Skeletal muscle satellite cell (primary cell): ENCODE measurements at regions not wholly inside any gene's neighbourhood (a gene's known extent, or its start where the extent isn't known, plus 50 kb on each side); places are given as distances from the start of the nearest gene placed in this dataset.

ENCODE experiments used
- H3K27me3 ChIP-seq: 2 replicates; pipeline ENCODE4 v1.7.0; 2013; ENCODE audit warnings: low read length; ENCODE audit not compliant: control insufficient read depth, insufficient read depth
- H3K36me3 ChIP-seq: 2 replicates; pipeline ENCODE4 v1.7.0; 2013; ENCODE audit warnings: mild to moderate bottlenecking, control low read depth, low read length; ENCODE audit not compliant: insufficient read depth
- H3K4me1 ChIP-seq: 2 replicates; pipeline ENCODE4 v1.7.0; 2013; ENCODE audit warnings: low read length; ENCODE audit not compliant: control insufficient read depth, insufficient read depth
- H3K4me2 ChIP-seq: 2 replicates; pipeline ENCODE4 v1.7.0; 2013; ENCODE audit warnings: mild to moderate bottlenecking, low read length
- H3K4me3 ChIP-seq: 2 replicates; pipeline ENCODE4 v1.7.0; 2013; ENCODE audit warnings: low read length
- H3K9ac ChIP-seq: 2 replicates; pipeline ENCODE4 v1.7.0; 2013; ENCODE audit warnings: mild to moderate bottlenecking, low read depth, low read length, moderate library complexity
- H3K9me3 ChIP-seq: replicated peaks from 2 replicates; pipeline ENCODE4 v1.7.0; 2013; ENCODE audit warnings: mild to moderate bottlenecking, control low read depth, low read length

DNA sequence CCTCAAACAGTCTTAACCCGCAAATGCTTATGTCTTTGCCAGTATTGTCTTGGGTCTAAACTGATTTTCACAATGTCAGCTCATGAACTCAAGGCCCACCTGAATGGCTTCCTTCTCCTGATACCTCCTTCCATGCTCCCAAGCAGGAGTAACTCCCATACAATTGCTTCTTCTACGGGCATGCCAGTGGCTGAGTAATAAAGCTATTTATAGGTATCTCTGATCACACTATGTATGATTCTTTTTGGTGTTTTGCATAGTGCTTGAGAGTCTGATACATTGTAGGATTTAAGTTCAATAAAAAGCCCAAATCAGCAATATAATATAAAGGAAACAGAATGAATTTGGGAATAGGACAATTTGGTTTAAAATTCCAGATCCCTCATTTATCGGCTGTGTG is 235.0 kb upstream of the DCN start:
- Histone ChIP-seq H3K9me3 (no peaks in the 10 kb centered on the region), H3K36me3 (no peaks in the 10 kb centered on the region), H3K4me2 (no peak overlapping the region), H3K4me3 (no peak overlapping the region), H3K9ac (no peak overlapping the region), H3K27me3 (no peaks in the 10 kb centered on the region), H3K4me1 (peaks cover 4% of the 10 kb centered on the region)

DNA sequence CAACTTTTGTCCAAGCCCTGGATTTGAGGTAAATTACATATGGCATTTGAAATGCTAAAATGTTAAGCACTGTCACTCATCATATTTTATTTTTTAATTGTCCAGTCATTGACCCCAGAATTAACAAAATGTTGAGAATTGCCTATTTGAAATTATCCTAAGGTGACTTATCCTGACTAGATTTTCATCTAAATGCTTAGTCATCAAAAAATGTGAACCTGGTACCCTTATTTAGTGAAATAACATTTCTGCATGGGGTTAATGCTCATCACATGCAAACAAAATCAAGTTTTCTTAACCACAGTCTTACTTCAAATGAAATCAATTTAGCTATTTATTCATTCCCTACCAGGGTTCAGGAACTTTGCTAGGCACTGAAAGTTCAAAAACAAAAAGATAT is 232.0 kb upstream of the DCN start:
- H3K27me3 ChIP-seq = no peaks in the 10 kb centered on the region
- no peaks in the 10 kb centered on the region for H3K36me3 ChIP-seq
- H3K9me3 ChIP-seq = no peaks in the 10 kb centered on the region
- H3K9ac ChIP-seq = no peak overlapping the region
- no peak overlapping the region for H3K4me3 ChIP-seq
- H3K4me2 ChIP-seq = no peak overlapping the region
- peaks cover 4% of the 10 kb centered on the region for H3K4me1 ChIP-seq

DNA sequence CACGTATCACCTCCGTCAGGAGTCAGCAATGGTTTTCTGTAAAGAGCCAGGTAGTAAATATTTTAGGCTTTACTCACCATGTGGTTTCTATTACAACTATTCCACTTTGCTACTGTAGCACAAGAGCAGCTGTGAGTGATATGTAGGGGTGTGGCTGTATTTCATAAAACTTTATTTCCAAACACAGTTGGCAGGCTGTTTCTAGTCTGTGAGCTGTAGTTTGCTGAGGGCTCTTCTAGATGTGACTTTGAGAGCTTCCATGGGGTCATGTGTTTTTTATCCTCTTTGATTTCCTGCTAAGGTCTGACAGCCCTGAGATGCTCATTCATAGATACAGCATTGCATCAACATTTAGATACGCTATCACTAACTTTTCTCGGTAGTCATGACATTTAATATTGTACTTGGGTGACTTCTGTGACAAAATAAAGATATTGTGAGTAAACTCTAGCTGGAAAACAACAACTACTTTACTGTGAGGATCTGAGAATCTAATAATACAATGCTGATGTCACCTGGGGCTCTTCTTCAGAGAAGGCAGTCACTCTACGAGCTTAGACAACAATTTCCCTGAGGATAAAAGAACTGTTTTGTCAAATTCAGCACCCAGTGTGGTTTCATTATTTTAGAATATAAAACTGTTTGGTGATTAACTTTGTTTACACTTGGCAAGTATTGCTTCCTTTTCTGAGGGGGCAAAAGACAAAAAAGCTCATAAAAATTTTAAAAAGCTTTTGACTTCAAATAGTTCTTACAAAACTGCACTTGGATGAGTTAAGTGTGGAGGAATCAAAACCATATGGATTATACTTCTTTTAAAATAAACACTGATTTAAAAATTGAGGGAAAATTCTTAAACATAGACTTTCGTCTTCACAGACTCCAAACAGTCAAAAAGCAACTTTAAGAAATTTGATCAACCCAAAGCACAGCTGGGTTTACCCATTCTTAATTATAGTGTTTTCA is 231.2 kb upstream of the DCN start:
- Histone ChIP-seq H3K9ac (no peak overlapping the region), H3K36me3 (no peaks in the 10 kb centered on the region), H3K4me1 (peaks cover 4% of the 10 kb centered on the region), H3K4me2 (no peak overlapping the region), H3K4me3 (no peak overlapping the region), H3K27me3 (no peaks in the 10 kb centered on the region), H3K9me3 (no peaks in the 10 kb centered on the region)

DNA sequence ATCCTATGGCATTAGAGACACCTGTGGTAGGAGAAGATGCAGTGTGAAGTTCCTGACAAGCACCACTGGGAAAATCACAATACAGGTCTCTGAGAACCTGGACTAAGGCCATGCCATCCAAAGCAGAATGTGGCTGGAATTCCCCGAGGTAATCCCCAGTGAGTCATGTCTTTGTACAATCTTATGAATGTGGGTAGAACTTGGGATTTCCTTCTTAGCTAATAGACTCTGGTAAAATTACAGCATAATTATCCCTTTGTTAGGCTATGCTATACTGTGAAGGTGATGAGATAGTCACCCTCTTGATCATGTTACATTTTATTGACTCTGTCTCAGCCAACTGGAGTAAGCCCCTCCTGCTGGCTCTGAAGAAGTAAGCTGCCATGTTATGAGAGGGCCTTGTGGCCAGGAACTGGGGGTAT is 224.3 kb upstream of the DCN start:
- Histone ChIP-seq H3K4me1 (no peaks in the 10 kb centered on the region), H3K4me3 (no peak overlapping the region), H3K9ac (no peak overlapping the region), H3K27me3 (no peaks in the 10 kb centered on the region), H3K36me3 (no peaks in the 10 kb centered on the region), H3K9me3 (no peaks in the 10 kb centered on the region), H3K4me2 (no peak overlapping the region)

DNA sequence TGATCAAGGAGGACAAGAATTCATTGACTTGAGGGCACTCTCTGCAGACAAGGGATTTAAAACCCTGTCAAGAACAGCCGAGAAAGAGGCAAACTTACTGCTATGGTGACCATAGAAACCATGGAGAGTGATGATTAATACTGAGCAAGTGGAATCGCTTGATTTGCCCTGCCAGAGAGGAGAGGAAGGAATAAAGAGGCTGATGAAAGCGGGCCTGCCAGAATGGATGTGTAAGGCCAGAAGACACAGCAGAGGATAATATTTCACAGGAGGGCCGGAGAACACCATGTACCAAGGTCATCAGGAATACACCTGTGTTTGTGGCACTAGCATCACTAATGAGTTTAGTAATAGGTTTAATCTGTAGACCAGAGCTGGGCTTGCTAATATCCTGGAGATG is 221.8 kb upstream of the DCN start:
- Histone ChIP-seq H3K4me2 (no peak overlapping the region), H3K9me3 (no peaks in the 10 kb centered on the region), H3K27me3 (no peaks in the 10 kb centered on the region), H3K9ac (no peak overlapping the region), H3K4me1 (no peaks in the 10 kb centered on the region), H3K4me3 (no peak overlapping the region), H3K36me3 (no peaks in the 10 kb centered on the region)

DNA sequence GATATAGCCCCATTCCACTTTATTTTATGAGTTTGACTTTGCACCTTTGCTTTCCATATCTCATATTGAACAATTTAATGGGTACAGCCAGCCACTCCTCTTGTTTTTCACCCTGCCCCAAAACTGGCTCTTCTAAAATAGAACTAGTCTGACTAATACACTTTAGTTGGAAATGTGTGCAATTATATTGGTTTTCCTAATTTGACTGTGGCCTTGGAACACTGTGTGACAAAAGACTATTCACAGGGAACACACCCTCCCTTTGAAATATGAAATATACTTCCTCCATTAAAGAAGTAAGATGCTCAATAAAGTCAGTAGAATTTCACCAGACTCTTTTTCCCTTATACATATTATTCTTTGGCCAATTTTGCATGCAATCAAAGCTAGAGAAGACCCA is 218.6 kb upstream of the DCN start:
- Histone ChIP-seq H3K4me3 (no peak overlapping the region), H3K36me3 (no peaks in the 10 kb centered on the region), H3K27me3 (no peaks in the 10 kb centered on the region), H3K9me3 (no peaks in the 10 kb centered on the region), H3K4me1 (no peaks in the 10 kb centered on the region), H3K9ac (no peak overlapping the region), H3K4me2 (no peak overlapping the region)

DNA sequence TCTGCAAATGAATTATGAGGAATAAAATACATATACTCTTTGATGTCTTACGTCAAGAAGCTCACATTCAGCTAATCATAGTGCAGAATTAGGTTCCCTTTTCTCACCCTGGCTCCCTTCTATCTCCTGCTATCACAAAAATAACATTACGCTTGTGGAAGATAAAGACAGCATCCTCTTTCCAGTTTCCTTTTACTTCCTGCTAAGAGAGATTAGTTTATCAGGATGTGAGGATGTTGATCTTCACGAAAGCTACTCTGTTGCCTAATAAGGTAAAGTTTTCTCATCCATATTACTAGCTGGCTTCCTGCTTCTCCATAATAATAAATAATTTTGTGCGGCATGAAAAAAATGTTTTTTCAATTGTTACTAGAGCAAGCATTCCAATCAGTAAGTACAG is 217.7 kb upstream of the DCN start:
- Histone ChIP-seq H3K9me3 (no peaks in the 10 kb centered on the region), H3K4me3 (no peak overlapping the region), H3K27me3 (no peaks in the 10 kb centered on the region), H3K36me3 (no peaks in the 10 kb centered on the region), H3K4me1 (no peaks in the 10 kb centered on the region), H3K9ac (no peak overlapping the region), H3K4me2 (no peak overlapping the region)

DNA sequence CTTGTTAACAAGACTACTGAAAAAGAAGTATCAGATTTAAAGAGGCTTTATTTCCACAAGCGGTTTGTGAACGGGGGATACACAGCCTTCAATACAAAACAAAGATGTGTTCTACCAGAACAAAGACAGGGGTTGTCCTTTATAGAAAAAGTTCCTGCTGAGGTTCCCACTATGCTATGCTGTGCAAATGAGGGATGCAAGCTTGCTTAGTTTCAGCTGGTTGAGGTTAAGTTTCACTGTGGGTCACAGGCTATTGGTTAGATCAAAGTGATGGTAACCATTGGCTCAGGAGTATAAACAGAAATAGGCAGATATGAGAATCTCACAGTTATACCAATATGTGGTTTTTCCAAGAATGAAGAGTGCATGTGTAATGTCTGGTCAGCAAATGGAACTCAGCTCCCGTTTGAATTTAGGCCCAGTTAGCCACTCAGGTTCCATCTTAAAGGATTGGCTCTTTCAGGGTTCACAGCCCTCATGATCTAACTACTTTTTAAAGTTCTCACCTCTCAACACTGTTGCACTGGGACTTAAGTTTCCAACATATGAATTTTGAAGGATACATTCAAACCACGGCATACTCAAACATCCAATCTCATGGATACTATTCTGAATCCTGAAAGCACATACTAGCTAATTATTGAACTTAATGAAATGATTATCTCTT is 215.4 kb upstream of the DCN start:
- Histone ChIP-seq H3K9ac (no peak overlapping the region), H3K27me3 (no peaks in the 10 kb centered on the region), H3K4me2 (no peak overlapping the region), H3K4me3 (no peak overlapping the region), H3K36me3 (no peaks in the 10 kb centered on the region), H3K4me1 (no peaks in the 10 kb centered on the region), H3K9me3 (no peaks in the 10 kb centered on the region)

DNA sequence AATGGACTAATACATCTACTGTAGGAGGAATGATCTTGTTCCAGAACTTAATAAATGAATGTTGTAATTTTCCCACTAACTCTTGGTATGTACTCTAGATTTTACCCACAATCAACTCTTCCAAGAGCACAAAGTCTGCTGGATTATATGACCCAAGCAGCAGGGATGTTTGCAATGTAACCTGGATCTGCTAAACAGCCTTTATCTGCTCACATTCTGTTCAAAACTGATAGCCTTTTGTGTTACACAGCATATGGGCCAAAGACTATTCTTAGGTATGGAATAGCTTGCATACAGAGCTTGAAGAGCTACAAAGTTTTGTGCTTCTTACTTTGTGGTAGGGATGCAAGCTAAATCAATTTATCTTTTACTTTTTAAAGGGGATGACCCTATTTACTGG is 213.7 kb upstream of the DCN start:
- Histone ChIP-seq H3K36me3 (no peaks in the 10 kb centered on the region), H3K9ac (no peak overlapping the region), H3K27me3 (no peaks in the 10 kb centered on the region), H3K4me1 (no peaks in the 10 kb centered on the region), H3K9me3 (no peaks in the 10 kb centered on the region), H3K4me3 (no peak overlapping the region), H3K4me2 (no peak overlapping the region)

DNA sequence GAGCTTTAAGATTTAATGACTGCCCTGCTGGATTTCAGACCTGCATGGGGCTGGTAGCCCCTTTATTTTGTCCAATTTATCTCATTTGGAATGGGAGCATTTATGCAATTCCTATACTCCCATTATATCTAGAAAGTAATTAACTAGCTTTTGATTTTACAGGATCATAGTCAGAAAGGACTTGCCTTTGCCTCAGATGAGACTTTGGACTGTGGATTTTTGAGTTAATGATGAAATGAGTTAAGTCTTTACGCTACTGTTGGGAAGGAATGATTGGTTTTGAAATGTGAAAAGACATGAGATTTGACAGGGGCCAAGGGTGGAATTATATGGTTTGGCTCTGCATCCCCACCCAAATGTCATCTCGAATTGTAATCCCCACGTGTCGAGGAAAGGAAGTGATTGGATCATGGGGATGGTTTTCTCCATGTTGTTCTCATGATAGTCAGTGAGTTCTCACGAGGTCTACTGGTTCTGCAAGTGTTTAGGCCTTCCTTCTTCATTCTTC is 213.1 kb upstream of the DCN start:
- Histone ChIP-seq H3K9ac (no peak overlapping the region), H3K4me2 (no peak overlapping the region), H3K9me3 (no peaks in the 10 kb centered on the region), H3K36me3 (no peaks in the 10 kb centered on the region), H3K27me3 (no peaks in the 10 kb centered on the region), H3K4me3 (no peak overlapping the region), H3K4me1 (no peaks in the 10 kb centered on the region)

DNA sequence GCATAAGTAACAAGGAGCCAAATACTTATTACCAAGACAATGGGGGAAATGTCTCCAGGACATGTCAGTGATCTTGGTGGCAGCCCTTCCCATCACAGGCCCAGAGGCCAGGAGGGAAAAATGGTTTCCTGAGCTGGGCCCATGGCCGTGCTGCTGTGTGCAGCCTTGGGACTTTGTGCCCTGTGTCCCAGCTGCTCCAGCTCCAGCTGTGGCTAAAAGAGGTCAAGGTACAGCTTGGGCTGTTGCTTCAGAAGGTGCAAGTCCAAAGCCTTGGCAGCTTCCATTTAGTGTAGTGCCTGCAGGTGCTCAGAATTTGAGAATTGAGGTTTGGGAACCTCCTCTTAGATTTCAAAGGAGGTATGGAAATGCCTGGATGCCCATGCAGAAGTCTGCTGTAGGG is 212.3 kb upstream of the DCN start:
- Histone ChIP-seq H3K9me3 (no peaks in the 10 kb centered on the region), H3K9ac (no peak overlapping the region)

More for the DNA sequence above, 212.3 kb upstream of the DCN start:
- Histone ChIP-seq H3K4me3 (no peak overlapping the region), H3K27me3 (no peaks in the 10 kb centered on the region), H3K4me2 (no peak overlapping the region), H3K4me1 (no peaks in the 10 kb centered on the region), H3K36me3 (no peaks in the 10 kb centered on the region)
